A549 (cell line): ENCODE measurements at regions not wholly inside any gene's neighbourhood (a gene's known extent, or its start where the extent isn't known, plus 50 kb on each side); places are given as distances from the start of the nearest gene placed in this dataset.

Source experiments
- ATAC-seq, 2 experiments: fragments of 200-7000 bp in 1 of 2; fragments of >200 bp in 1 of 2; cut with Nextera tagmentation in 1 of 2; cut with Tn5 transposase in 1 of 2; 3 replicates each; pipeline versions ENCODE4 v1.8.0 to v1.9.1; 2018 to 2020; ENCODE audit warnings: mild to moderate bottlenecking in 1 of 2, moderate library complexity in 1 of 2
- CTCF ChIA-PET: fragments of 300-600 bp; sonication (Branson Sonifier 250); formaldehyde crosslinking; extraction: SDS; loops from one replicate; lab custom pipeline; 2021; ENCODE audit warnings: antibody characterized with exemption, inconsistent platforms; lab: Yijun Ruan, JAX
- POLR2A ChIA-PET: fragments of 350-600 bp; formaldehyde crosslinking; extraction: SDS; loops from one replicate; lab custom pipeline; 2021; ENCODE audit warnings: antibody characterized with exemption, inconsistent platforms; lab: Yijun Ruan, JAX
- DNase-seq, 2 experiments: peaks; one replicate each; pipeline versions ENCODE4 v3.0.0 to v3.0.0-alpha.2; 2011 to 2016; ENCODE audit warnings: low read depth in 1 of 2, low spot score in 1 of 2
- FAIRE-seq: peaks from 2 replicates; lab custom pipeline; 2011; peaks lifted over from hg19 to GRCh38; lab: Jason Lieb, UNC
- H3K27ac ChIP-seq, 2 experiments: fragments of >200 bp; sonication (Bioruptor Twin); formaldehyde crosslinking; 3 replicates each; pipeline ENCODE4 v1.5.1; 2016 to 2017
- H3K4me1 ChIP-seq: fragments of >200 bp; sonication (Bioruptor Twin); formaldehyde crosslinking; 3 replicates; pipeline ENCODE4 v1.6.1; 2016
- H3K4me2 ChIP-seq: fragments of >200 bp; sonication (Bioruptor Twin); formaldehyde crosslinking; 3 replicates; pipeline ENCODE4 v1.6.1; 2016
- H3K4me3 ChIP-seq: fragments of >200 bp; sonication (Bioruptor Twin); formaldehyde crosslinking; 3 replicates; pipeline ENCODE4 v1.5.1; 2016
- H3K9me3 ChIP-seq: fragments of >200 bp; sonication (Bioruptor Twin); formaldehyde crosslinking; 3 replicates; pipeline ENCODE4 v1.6.1; 2016
- CBX2 ChIP-seq: fragments of 200-600 bp; sonication (generic); IDR thresholded peaks from 2 replicates; pipeline ENCODE4 v1.6.1; 2016; ENCODE audit warnings: low read depth, mild to moderate bottlenecking, borderline replicate concordance
- CHD4 ChIP-seq: fragments of 200-600 bp; sonication (generic); IDR thresholded peaks from 2 replicates; pipeline ENCODE4 v1.6.1; 2016; ENCODE audit warnings: antibody characterized with exemption, mild to moderate bottlenecking, borderline replicate concordance
- EHF ChIP-seq: fragments of 250-450 bp; sonication (Bioruptor Pico); IDR thresholded peaks from 2 replicates; pipeline ENCODE4 v1.5.0; 2020; ENCODE audit warnings: mild to moderate bottlenecking
- FOSB ChIP-seq: fragments of 250-450 bp; sonication (Bioruptor Pico); IDR thresholded peaks from 2 replicates; pipeline ENCODE4 v1.5.0; 2020; ENCODE audit warnings: mild to moderate bottlenecking, moderate library complexity
- FOSL2 ChIP-seq, 2 experiments: fragments of 450-650 bp in 1 of 2; fragments of >200 bp in 1 of 2; sonication (Bioruptor Twin) in 1 of 2; formaldehyde crosslinking; IDR thresholded peaks; 2 replicates each; pipeline versions ENCODE4 v1.5.0 to v1.6.1; 2016 to 2020; ENCODE audit warnings: mild to moderate bottlenecking in 1 of 2, moderate library complexity in 1 of 2
- FOXS1 ChIP-seq: fragments of 250-450 bp; sonication (Bioruptor Pico); IDR thresholded peaks from 2 replicates; pipeline ENCODE4 v1.5.0; 2020; ENCODE audit warnings: mild to moderate bottlenecking, moderate library complexity
- GATA3 ChIP-seq: IDR thresholded peaks from 2 replicates; pipeline ENCODE4 v1.6.1; 2012; ENCODE audit warnings: borderline replicate concordance
- HOXB13 ChIP-seq: fragments of 250-450 bp; sonication (Bioruptor Pico); IDR thresholded peaks from 2 replicates; pipeline ENCODE4 v1.5.0; 2020; ENCODE audit warnings: low read depth, mild to moderate bottlenecking, moderate library complexity
- HOXB5 ChIP-seq: fragments of 250-450 bp; sonication (Bioruptor Pico); IDR thresholded peaks from 2 replicates; pipeline ENCODE4 v1.5.0; 2020; ENCODE audit warnings: mild to moderate bottlenecking, moderate library complexity
- JUN ChIP-seq, 2 experiments: fragments of >200 bp; sonication (Bioruptor Twin); formaldehyde crosslinking; IDR thresholded peaks; 2 replicates in 1 of 2; 3 replicates in 1 of 2; pipeline ENCODE4 v1.6.1; 2016 to 2017
- JUNB ChIP-seq: fragments of >200 bp; sonication (Bioruptor Twin); formaldehyde crosslinking; IDR thresholded peaks from 2 replicates; pipeline ENCODE4 v1.6.1; 2016
- MAFK ChIP-seq: fragments of 450-650 bp; IDR thresholded peaks from 2 replicates; pipeline ENCODE4 v1.6.1; 2014; ENCODE audit not compliant: partially characterized antibody
- MAZ ChIP-seq: fragments of 150-350 bp; IDR thresholded peaks from 2 replicates; pipeline ENCODE4 v1.6.1; 2014; ENCODE audit warnings: antibody characterized with exemption, low read depth, low read length, borderline replicate concordance
- MYC ChIP-seq: IDR thresholded peaks from 2 replicates; pipeline ENCODE4 v1.6.1; 2012; ENCODE audit warnings: mild to moderate bottlenecking, inconsistent platforms, low read length, improper control_type of control experiment, borderline replicate concordance
- PHF8 ChIP-seq: fragments of 200-600 bp; sonication (generic); IDR thresholded peaks from 2 replicates; pipeline ENCODE4 v1.6.1; 2016; ENCODE audit warnings: low read depth, mild to moderate bottlenecking, antibody characterized with exemption, moderate library complexity, borderline replicate concordance
- RCOR1 ChIP-seq: fragments of 150-350 bp; IDR thresholded peaks from 2 replicates; pipeline ENCODE4 v1.6.1; 2014; ENCODE audit warnings: antibody characterized with exemption, low read length, low read depth
- RFX5 ChIP-seq: fragments of 450-650 bp; IDR thresholded peaks from 2 replicates; pipeline ENCODE4 v1.7.1; 2014; ENCODE audit warnings: antibody characterized with exemption, mild to moderate bottlenecking, moderate library complexity
- SMC3 ChIP-seq: fragments of >200 bp; sonication (Bioruptor Twin); formaldehyde crosslinking; IDR thresholded peaks from 3 replicates; pipeline ENCODE4 v1.6.1; 2018; ENCODE audit warnings: inconsistent platforms
- SREBF2 ChIP-seq: fragments of 450-650 bp; IDR thresholded peaks from 2 replicates; pipeline ENCODE4 v1.6.1; 2014; ENCODE audit warnings: mild to moderate bottlenecking, moderate library complexity
- TFCP2L1 ChIP-seq: fragments of 250-450 bp; sonication (Bioruptor Pico); IDR thresholded peaks from 2 replicates; pipeline ENCODE4 v1.5.0; 2021; ENCODE audit warnings: mild to moderate bottlenecking
- TP53 ChIP-seq: fragments of 250-450 bp; sonication (Bioruptor Pico); IDR thresholded peaks from 2 replicates; pipeline ENCODE4 v1.5.0; 2021; ENCODE audit warnings: mild to moderate bottlenecking, moderate library complexity
- ZC3H11A ChIP-seq: fragments of 450-650 bp; IDR thresholded peaks from 2 replicates; pipeline ENCODE4 v1.6.1; 2014; ENCODE audit warnings: antibody characterized with exemption, mild to moderate bottlenecking
- ZFP36 ChIP-seq: fragments of 450-650 bp; IDR thresholded peaks from 2 replicates; pipeline ENCODE4 v1.6.1; 2014; ENCODE audit warnings: borderline replicate concordance; ENCODE audit not compliant: partially characterized antibody
- ZNF302 ChIP-seq: fragments of 250-450 bp; sonication (Bioruptor Pico); IDR thresholded peaks from 2 replicates; pipeline ENCODE4 v1.9.0; 2021; ENCODE audit warnings: inconsistent platforms, mild to moderate bottlenecking, moderate library complexity
- WGBS: methylation state at CpG from one replicate; pipeline ENCODE4 v1.1.6; 2017; ENCODE audit errors: missing lambda C conversion rate; 5-methylcytosine and 5-hydroxymethylcytosine counted together
- TF ChIP-seq, protein P1 (sequence below): fragments of 250-450 bp; sonication (Bioruptor Pico); IDR thresholded peaks from 2 replicates; pipeline ENCODE4 v1.5.0; 2021; ENCODE audit warnings: mild to moderate bottlenecking, moderate library complexity, borderline replicate concordance
- TF ChIP-seq, protein P2 (sequence below): IDR thresholded peaks from 2 replicates; pipeline ENCODE4 v1.6.1; 2012; ENCODE audit warnings: low read depth, borderline replicate concordance
- TF ChIP-seq, protein P3 (sequence below): IDR thresholded peaks from 2 replicates; pipeline ENCODE4 v1.6.1; 2012
- TF ChIP-seq, protein P4 (sequence below): fragments of 450-650 bp; IDR thresholded peaks from 2 replicates; pipeline ENCODE4 v1.6.1; 2014; ENCODE audit warnings: antibody characterized with exemption
- TF ChIP-seq, protein P5 (sequence below): fragments of >200 bp; sonication (Bioruptor Twin); formaldehyde crosslinking; IDR thresholded peaks from 3 replicates; pipeline ENCODE4 v1.5.1; 2016

DNA sequence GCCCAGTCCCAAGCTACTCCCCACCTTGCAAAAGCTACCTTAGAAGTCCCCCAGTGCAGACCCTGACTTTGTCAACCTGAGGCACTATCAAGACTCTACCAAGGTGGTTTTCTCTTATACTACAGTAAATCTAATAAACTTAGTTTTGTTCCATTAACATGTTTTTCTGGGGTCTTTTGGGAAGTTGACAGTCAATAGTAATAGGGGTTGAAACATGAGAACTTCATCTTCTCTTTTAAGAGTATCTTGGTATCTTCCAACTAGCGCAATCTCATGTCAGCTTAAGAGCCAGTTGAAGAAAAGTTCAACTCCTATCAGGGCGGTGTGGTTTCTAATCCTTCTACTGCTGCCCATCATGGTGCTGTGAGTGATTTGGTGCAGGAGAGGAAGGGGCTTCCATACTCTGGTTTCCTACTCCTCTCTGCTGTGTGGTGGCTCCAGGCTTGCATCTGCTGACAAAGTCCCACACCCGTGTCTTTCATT lies 164.2 kb downstream of the FOXA2 start (continued):
- TF ChIP-seq, protein P1, sequence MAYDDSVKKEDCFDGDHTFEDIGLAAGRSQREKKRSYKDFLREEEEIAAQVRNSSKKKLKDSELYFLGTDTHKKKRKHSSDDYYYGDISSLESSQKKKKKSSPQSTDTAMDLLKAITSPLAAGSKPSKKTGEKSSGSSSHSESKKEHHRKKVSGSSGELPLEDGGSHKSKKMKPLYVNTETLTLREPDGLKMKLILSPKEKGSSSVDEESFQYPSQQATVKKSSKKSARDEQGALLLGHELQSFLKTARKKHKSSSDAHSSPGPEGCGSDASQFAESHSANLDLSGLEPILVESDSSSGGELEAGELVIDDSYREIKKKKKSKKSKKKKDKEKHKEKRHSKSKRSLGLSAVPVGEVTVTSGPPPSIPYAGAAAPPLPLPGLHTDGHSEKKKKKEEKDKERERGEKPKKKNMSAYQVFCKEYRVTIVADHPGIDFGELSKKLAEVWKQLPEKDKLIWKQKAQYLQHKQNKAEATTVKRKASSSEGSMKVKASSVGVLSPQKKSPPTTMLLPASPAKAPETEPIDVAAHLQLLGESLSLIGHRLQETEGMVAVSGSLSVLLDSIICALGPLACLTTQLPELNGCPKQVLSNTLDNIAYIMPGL (CRISPR knock-in tag), result no peak
- TF ChIP-seq, protein P2, sequence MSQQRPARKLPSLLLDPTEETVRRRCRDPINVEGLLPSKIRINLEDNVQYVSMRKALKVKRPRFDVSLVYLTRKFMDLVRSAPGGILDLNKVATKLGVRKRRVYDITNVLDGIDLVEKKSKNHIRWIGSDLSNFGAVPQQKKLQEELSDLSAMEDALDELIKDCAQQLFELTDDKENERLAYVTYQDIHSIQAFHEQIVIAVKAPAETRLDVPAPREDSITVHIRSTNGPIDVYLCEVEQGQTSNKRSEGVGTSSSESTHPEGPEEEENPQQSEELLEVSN, result no peak
- TF ChIP-seq EHF (CRISPR knock-in tag) (no peak), PHF8 (no peak), MAZ (no peak)

DNA sequence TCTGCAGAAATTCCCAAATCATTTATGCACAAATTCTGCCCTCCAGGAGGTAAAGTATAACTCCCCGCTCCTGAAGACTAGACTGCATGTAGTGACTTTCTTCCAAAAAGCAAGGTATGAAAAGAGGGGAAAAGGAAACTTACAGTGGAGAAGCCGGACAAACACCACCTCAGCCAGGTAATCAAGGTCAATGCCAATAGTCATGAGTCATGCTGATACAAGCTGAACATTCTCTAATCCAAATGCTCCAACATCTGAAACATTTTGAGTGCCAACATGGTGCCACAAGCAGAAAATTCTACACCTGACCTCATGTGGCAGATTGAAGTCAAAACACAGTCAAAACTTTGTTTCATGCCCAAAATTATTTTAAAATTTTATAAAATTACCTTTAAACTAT lies 165.6 kb downstream of the FOXA2 start:
- ATAC-seq (no peak), FAIRE-seq (peak; percentile 95), DNase-seq (no peak)
- WGBS, result 77% methylated on average over 2 of the region's 2 CpGs
- H3K4me1 ChIP-seq, result peaks cover 18% of the 10 kb centered on the region
- CTCF ChIA-PET, result interaction anchor here (0.9 to 2.9 kb wide), 2 partner anchors 32 to 34 kb away, joined by 3 to 9 read pairs; no protein-coding TSS in a partner anchor
- H3K4me3 ChIP-seq, result no peak overlapping the region
- H3K9me3 ChIP-seq, result peaks cover 13% of the 10 kb centered on the region; the same call in 2 of the 3 replicates
- 0 out of 3 replicates have a peak overlapping the region, but pooled peaks have one; percentile 12 for H3K4me2 ChIP-seq
- POLR2A ChIA-PET, result no interaction called here
- peak overlapping the region; percentile 30 to 75; a peak in 4 of 6 replicates for H3K27ac ChIP-seq
- TF ChIP-seq, protein P3, sequence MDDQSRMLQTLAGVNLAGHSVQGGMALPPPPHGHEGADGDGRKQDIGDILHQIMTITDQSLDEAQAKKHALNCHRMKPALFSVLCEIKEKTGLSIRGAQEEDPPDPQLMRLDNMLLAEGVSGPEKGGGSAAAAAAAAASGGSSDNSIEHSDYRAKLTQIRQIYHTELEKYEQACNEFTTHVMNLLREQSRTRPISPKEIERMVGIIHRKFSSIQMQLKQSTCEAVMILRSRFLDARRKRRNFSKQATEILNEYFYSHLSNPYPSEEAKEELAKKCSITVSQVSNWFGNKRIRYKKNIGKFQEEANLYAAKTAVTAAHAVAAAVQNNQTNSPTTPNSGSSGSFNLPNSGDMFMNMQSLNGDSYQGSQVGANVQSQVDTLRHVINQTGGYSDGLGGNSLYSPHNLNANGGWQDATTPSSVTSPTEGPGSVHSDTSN, result no peak
- TF ChIP-seq MAFK (peak; percentile 15), JUNB (no peak), FOSB (CRISPR knock-in tag) (no peak), EHF (CRISPR knock-in tag) (no peak), SMC3 (no peak), TFCP2L1 (no peak), FOSL2 (IDR thresholded peaks at IDR 0.05) (no peak), FOSL2 (CRISPR knock-in tag; IDR thresholded peaks at IDR 0.05) (0 out of 2 replicates have a peak, but pooled peaks have one; percentile 20)

DNA sequence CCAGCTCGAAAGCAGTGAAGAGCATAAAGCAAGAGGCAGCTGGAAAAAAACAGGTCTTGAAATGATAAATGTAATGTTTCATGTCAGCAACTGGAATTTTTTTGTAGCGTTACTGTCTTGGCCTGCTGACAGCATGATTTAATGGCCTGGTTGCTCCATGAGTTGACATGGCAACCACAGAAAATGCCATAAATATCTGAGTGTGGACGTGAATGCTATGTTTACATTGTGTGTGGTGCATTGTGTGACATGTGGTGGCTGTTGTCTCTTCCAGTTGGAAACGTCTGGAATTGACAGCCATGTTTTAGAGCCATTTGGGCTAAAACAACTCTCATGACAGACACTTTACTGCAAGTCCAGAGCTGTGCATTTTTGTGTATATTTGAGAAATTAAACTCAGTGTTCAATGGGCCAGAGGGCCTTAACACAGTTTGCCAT lies 170.0 kb downstream of the FOXA2 start:
- Histone ChIP-seq H3K27ac (peak overlapping the region; percentile 97 to 98), H3K4me1 (peaks cover 53% of the 10 kb centered on the region), H3K4me2 (peak overlapping the region; percentile 80; the same call in 2 of the 3 replicates), H3K9me3 (peaks cover 13% of the 10 kb centered on the region; the same call in 2 of the 3 replicates), H3K4me3 (no peak overlapping the region)
- ChIA-PET CTCF (interaction anchor here (1.2 to 7.3 kb wide), 7 partner anchors 8 to 269 kb away, joined by 3 to 47 read pairs (median 11); no protein-coding TSS in a partner anchor), POLR2A (interaction anchor here (1.4 to 1.5 kb wide), 2 partner anchors 11 kb away, joined by 3 to 5 read pairs; no protein-coding TSS in a partner anchor)
- FAIRE-seq, result peak; percentile 90
- DNase-seq, result peak in 1 of 2 experiments; percentile 86
- ATAC-seq, result no peak
- WGBS, result 27% methylated on average over 4 of the region's 4 CpGs
- no peak for TF ChIP-seq ZNF302 (CRISPR knock-in tag)
- no peak for TF ChIP-seq TP53 (CRISPR knock-in tag)
- TF ChIP-seq JUN (IDR thresholded peaks at IDR 0.05), result no peak
- TF ChIP-seq HOXB13, result 0 out of 2 replicates have a peak, but pooled peaks have one; percentile 74
- TF ChIP-seq PHF8, result no peak
- TF ChIP-seq RFX5, result no peak
- TF ChIP-seq SMC3, result no peak
- TF ChIP-seq ZC3H11A, result no peak
- TF ChIP-seq, protein P4, sequence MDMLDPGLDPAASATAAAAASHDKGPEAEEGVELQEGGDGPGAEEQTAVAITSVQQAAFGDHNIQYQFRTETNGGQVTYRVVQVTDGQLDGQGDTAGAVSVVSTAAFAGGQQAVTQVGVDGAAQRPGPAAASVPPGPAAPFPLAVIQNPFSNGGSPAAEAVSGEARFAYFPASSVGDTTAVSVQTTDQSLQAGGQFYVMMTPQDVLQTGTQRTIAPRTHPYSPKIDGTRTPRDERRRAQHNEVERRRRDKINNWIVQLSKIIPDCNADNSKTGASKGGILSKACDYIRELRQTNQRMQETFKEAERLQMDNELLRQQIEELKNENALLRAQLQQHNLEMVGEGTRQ, result no peak
- peak; percentile 57 for TF ChIP-seq FOXS1 (CRISPR knock-in tag)
- TF ChIP-seq HOXB5, result peak; percentile 95
- TF ChIP-seq, protein P5, sequence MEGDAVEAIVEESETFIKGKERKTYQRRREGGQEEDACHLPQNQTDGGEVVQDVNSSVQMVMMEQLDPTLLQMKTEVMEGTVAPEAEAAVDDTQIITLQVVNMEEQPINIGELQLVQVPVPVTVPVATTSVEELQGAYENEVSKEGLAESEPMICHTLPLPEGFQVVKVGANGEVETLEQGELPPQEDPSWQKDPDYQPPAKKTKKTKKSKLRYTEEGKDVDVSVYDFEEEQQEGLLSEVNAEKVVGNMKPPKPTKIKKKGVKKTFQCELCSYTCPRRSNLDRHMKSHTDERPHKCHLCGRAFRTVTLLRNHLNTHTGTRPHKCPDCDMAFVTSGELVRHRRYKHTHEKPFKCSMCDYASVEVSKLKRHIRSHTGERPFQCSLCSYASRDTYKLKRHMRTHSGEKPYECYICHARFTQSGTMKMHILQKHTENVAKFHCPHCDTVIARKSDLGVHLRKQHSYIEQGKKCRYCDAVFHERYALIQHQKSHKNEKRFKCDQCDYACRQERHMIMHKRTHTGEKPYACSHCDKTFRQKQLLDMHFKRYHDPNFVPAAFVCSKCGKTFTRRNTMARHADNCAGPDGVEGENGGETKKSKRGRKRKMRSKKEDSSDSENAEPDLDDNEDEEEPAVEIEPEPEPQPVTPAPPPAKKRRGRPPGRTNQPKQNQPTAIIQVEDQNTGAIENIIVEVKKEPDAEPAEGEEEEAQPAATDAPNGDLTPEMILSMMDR, result no peak
- peak; percentile 50 for TF ChIP-seq ZFP36
- no peak for TF ChIP-seq TFCP2L1
- TF ChIP-seq MYC, result no peak; the same call in 1 of the 2 replicates
- peak; percentile 59 for TF ChIP-seq GATA3
- TF ChIP-seq CBX2, result no peak
- TF ChIP-seq CHD4, result no peak
- 0 out of 2 replicates have a peak, but pooled peaks have one; percentile 10 for TF ChIP-seq FOSB (CRISPR knock-in tag)
- peak; percentile 66 for TF ChIP-seq EHF (CRISPR knock-in tag)
- no peak for TF ChIP-seq SREBF2
- TF ChIP-seq RCOR1, result no peak
